ENCODE measurements at regions not wholly inside any gene's neighbourhood (a gene's known extent, or its start where the extent isn't known, plus 50 kb on each side); places are given as distances from the start of the nearest gene placed in this dataset.
"Not testable (repeated sequence)": the region's sequence is repeated elsewhere in the genome, so short reads cannot be mapped to it uniquely, and the experiment has no call there.

DNA sequence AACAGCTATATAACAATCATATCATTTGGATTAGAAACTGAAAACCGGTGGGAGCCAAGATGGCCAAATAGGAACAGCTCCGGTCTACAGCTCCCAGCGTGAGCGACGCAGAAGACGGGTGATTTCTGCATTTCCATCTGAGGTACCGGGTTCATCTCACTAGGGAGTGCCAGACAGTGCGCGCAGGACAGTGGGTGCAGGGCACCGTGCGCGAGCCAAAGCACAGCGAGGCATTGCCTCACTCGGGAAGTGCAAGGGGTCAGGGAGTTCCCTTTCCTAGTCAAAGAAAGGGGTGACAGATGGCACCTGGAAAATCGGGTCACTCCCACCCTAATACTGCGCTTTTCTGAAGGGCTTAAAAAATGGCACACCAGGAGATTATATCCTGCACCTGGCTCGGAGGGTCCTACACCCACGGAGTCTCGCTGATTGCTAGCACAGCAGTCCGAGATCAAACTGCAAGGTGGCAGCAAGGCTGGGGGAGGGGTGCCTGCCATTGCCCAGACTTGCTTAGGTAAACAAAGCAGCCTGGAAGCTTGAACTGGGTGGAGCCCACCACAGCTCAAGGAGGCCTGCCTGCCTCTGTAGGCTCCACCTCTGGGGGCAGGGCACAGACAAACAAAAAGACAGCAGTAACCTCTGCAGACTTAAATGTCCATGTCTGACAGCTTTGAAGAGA lies 1041.5 kb downstream of the SLC6A15 start:
- not testable (repeated sequence) for TF ChIP-seq POLR2A (IDR thresholded peaks at IDR 0.05; ENCODE audit: low read length); ZFP36 (IDR thresholded peaks at IDR 0.05; ENCODE audit: borderline replicate concordance, partially characterized antibody)
- TF ChIP-seq, protein P1, sequence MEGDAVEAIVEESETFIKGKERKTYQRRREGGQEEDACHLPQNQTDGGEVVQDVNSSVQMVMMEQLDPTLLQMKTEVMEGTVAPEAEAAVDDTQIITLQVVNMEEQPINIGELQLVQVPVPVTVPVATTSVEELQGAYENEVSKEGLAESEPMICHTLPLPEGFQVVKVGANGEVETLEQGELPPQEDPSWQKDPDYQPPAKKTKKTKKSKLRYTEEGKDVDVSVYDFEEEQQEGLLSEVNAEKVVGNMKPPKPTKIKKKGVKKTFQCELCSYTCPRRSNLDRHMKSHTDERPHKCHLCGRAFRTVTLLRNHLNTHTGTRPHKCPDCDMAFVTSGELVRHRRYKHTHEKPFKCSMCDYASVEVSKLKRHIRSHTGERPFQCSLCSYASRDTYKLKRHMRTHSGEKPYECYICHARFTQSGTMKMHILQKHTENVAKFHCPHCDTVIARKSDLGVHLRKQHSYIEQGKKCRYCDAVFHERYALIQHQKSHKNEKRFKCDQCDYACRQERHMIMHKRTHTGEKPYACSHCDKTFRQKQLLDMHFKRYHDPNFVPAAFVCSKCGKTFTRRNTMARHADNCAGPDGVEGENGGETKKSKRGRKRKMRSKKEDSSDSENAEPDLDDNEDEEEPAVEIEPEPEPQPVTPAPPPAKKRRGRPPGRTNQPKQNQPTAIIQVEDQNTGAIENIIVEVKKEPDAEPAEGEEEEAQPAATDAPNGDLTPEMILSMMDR (IDR thresholded peaks at IDR 0.05) = not testable (repeated sequence)
- TF ChIP-seq, protein P2, sequence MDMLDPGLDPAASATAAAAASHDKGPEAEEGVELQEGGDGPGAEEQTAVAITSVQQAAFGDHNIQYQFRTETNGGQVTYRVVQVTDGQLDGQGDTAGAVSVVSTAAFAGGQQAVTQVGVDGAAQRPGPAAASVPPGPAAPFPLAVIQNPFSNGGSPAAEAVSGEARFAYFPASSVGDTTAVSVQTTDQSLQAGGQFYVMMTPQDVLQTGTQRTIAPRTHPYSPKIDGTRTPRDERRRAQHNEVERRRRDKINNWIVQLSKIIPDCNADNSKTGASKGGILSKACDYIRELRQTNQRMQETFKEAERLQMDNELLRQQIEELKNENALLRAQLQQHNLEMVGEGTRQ (IDR thresholded peaks at IDR 0.05) = not testable (repeated sequence)
- TF ChIP-seq, protein P3, sequence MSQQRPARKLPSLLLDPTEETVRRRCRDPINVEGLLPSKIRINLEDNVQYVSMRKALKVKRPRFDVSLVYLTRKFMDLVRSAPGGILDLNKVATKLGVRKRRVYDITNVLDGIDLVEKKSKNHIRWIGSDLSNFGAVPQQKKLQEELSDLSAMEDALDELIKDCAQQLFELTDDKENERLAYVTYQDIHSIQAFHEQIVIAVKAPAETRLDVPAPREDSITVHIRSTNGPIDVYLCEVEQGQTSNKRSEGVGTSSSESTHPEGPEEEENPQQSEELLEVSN (IDR thresholded peaks at IDR 0.05; ENCODE audit: borderline replicate concordance, low read depth) = not testable (repeated sequence)
- TF ChIP-seq, protein P4, sequence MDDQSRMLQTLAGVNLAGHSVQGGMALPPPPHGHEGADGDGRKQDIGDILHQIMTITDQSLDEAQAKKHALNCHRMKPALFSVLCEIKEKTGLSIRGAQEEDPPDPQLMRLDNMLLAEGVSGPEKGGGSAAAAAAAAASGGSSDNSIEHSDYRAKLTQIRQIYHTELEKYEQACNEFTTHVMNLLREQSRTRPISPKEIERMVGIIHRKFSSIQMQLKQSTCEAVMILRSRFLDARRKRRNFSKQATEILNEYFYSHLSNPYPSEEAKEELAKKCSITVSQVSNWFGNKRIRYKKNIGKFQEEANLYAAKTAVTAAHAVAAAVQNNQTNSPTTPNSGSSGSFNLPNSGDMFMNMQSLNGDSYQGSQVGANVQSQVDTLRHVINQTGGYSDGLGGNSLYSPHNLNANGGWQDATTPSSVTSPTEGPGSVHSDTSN (IDR thresholded peaks at IDR 0.05) = not testable (repeated sequence)

All from A549 (cell line).